Lower leg skin (tissue), 3 donors: ENCODE measurements at regions not wholly inside any gene's neighbourhood (a gene's known extent, or its start where the extent isn't known, plus 50 kb on each side); places are given as distances from the start of the nearest gene placed in this dataset.

ENCODE experiments used
- POLR2A ChIP-seq, 2 donors: fragments of 450-650 bp; IDR thresholded peaks; one replicate each; pipeline ENCODE4 v1.6.1; 2016 to 2017; ENCODE audit warnings: antibody characterized with exemption in 2 of 2, mild to moderate bottlenecking in 1 of 2, moderate library complexity in 1 of 2
- TF ChIP-seq, protein P1 (sequence below), 3 donors: fragments of 450-650 bp; IDR thresholded peaks; one replicate each; pipeline ENCODE4 v1.5.1; 2016; ENCODE audit warnings: antibody characterized with exemption in 3 of 3, mild to moderate bottlenecking in 3 of 3, moderate library complexity in 2 of 3

DNA sequence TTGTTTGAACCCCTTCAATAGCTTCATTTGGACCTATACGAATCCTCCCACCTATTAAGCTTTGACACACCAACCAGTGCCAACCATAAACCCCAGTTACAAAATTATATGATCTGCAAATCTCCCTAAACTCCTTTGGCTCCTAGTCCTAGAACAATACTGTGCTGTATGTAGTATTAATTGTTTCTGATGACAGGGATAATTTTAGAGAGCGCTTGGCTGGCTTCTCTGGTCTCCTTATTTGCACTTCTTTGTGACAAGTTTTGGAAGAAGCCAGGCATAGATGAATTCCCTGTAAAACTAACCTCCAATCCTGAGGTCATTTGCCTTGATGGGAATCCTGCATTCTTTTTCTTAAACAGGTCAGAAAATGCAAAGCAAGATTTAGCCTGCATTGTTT, 433.0 kb downstream of the PPARGC1A start:
- TF ChIP-seq, protein P1, sequence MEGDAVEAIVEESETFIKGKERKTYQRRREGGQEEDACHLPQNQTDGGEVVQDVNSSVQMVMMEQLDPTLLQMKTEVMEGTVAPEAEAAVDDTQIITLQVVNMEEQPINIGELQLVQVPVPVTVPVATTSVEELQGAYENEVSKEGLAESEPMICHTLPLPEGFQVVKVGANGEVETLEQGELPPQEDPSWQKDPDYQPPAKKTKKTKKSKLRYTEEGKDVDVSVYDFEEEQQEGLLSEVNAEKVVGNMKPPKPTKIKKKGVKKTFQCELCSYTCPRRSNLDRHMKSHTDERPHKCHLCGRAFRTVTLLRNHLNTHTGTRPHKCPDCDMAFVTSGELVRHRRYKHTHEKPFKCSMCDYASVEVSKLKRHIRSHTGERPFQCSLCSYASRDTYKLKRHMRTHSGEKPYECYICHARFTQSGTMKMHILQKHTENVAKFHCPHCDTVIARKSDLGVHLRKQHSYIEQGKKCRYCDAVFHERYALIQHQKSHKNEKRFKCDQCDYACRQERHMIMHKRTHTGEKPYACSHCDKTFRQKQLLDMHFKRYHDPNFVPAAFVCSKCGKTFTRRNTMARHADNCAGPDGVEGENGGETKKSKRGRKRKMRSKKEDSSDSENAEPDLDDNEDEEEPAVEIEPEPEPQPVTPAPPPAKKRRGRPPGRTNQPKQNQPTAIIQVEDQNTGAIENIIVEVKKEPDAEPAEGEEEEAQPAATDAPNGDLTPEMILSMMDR (IDR thresholded peaks at IDR 0.05) = no peak
- TF ChIP-seq POLR2A (IDR thresholded peaks at IDR 0.05) = no peak
